ENCODE measurements at regions not wholly inside any gene's neighbourhood (a gene's known extent, or its start where the extent isn't known, plus 50 kb on each side); places are given as distances from the start of the nearest gene placed in this dataset.

- Mint-ChIP-seq H3K27ac (no peak overlapping the region), H3K4me3 (no peak overlapping the region), H3K27me3 (no peaks in the 10 kb centered on the region), H3K4me1 (ENCODE audit: low read depth) (peaks cover 5% of the 10 kb centered on the region), H3K36me3 (ENCODE audit: low read depth) (no peaks in the 10 kb centered on the region), H3K9me3 (no peaks in the 10 kb centered on the region)
These were observed 332.7 kb upstream of the SNX7 start for GRCh38 chr1:98328855-98329254.

GRCh38 chr1:98327220-98327861 lies 334.2 kb upstream of the SNX7 start:
- H3K27me3 Mint-ChIP-seq = no peaks in the 10 kb centered on the region
- H3K4me1 Mint-ChIP-seq (ENCODE audit: low read depth) = peaks cover 11% of the 10 kb centered on the region
- no peak overlapping the region for H3K27ac Mint-ChIP-seq
- no peaks in the 10 kb centered on the region for H3K9me3 Mint-ChIP-seq
- H3K4me3 Mint-ChIP-seq = no peak overlapping the region
- H3K36me3 Mint-ChIP-seq (ENCODE audit: low read depth) = no peaks in the 10 kb centered on the region

DNA sequence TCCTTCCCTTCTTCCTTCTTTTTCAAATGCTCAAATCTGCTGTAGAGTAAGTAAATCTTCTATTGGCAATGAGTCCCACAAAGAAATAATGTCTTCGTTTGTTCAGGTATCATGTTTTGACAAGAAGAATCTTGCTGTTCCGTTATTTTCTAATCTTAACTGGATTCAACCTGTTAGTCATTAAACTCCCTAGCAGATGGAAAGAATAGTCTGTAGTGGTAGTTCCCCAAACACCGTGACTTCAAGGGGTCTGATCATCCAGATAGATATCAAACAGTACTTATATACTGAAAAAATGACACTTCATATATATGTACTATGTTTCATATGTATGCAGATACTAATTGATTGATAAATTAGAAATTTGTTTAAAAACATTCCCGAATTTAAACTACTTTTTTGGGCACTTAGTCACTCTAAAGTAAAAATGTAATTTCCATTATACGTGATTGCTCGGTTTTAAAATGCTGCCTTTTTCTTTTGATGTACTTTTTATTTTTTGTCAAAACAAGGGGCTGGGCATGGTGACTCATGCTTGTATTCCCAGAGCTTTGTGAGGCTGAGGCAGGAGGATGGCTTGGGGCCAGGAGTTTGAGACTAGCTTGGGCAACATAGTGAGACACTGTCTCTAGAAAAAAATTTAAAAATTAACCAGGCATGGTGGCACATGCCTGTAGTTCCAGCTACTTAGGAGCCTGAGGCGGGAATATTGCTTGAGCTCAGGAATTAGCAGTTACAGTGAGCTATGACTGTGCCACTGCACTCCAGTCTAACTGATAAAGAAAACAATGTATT lies 335.7 kb upstream of the SNX7 start:
- no peaks in the 10 kb centered on the region for H3K9me3 Mint-ChIP-seq
- H3K4me3 Mint-ChIP-seq = no peak overlapping the region
- H3K27me3 Mint-ChIP-seq = no peaks in the 10 kb centered on the region
- peaks cover 11% of the 10 kb centered on the region for H3K4me1 Mint-ChIP-seq (ENCODE audit: low read depth)
- H3K27ac Mint-ChIP-seq = no peak overlapping the region
- H3K36me3 Mint-ChIP-seq (ENCODE audit: low read depth) = no peaks in the 10 kb centered on the region

GRCh38 chr1:98323906-98324358 lies 337.6 kb upstream of the SNX7 start:
- H3K4me3 Mint-ChIP-seq = peak overlapping the region; percentile 8
- H3K36me3 Mint-ChIP-seq (ENCODE audit: low read depth) = no peaks in the 10 kb centered on the region
- no peaks in the 10 kb centered on the region for H3K9me3 Mint-ChIP-seq
- H3K27ac Mint-ChIP-seq = no peak overlapping the region
- H3K27me3 Mint-ChIP-seq = no peaks in the 10 kb centered on the region
- peaks cover 11% of the 10 kb centered on the region for H3K4me1 Mint-ChIP-seq (ENCODE audit: low read depth)

GRCh38 chr1:98323388-98323787 lies 338.1 kb upstream of the SNX7 start:
- no peaks in the 10 kb centered on the region for H3K27me3 Mint-ChIP-seq
- peaks cover 11% of the 10 kb centered on the region for H3K4me1 Mint-ChIP-seq (ENCODE audit: low read depth)

DNA sequence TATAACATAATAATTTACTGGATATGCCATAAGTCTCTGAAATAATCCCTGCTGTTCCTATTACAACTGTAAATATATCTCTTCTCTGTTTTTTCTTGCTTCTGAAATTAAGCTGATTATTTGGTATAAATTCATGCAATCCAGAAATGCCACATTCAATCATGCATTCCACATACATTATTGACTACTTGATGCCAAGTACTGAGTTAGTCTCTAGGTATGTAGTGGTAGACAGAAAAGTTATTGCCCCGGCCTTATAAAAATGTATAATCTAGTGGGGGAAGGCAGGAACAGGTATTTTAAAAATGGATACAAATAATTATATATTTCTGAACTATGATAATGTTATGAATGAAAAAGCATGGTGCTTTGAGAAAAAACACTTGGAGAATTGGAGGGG lies 338.6 kb upstream of the SNX7 start:
- H3K27me3 Mint-ChIP-seq = no peaks in the 10 kb centered on the region
- no peaks in the 10 kb centered on the region for H3K9me3 Mint-ChIP-seq
- no peaks in the 10 kb centered on the region for H3K36me3 Mint-ChIP-seq (ENCODE audit: low read depth)
- no peak overlapping the region for H3K27ac Mint-ChIP-seq
- H3K4me1 Mint-ChIP-seq (ENCODE audit: low read depth) = peaks cover 11% of the 10 kb centered on the region
- H3K4me3 Mint-ChIP-seq = no peak overlapping the region

More at GRCh38 chr1:98323388-98323787, 338.1 kb upstream of the SNX7 start:
- Mint-ChIP-seq H3K27ac (no peak overlapping the region), H3K9me3 (no peaks in the 10 kb centered on the region), H3K4me3 (no peak overlapping the region), H3K36me3 (ENCODE audit: low read depth) (no peaks in the 10 kb centered on the region)

- Mint-ChIP-seq H3K9me3 (no peaks in the 10 kb centered on the region), H3K27me3 (no peaks in the 10 kb centered on the region), H3K36me3 (ENCODE audit: low read depth) (no peaks in the 10 kb centered on the region), H3K27ac (no peak overlapping the region), H3K4me3 (no peak overlapping the region), H3K4me1 (ENCODE audit: low read depth) (peaks cover 11% of the 10 kb centered on the region)
These were observed 339.4 kb upstream of the SNX7 start for GRCh38 chr1:98322086-98322485.

DNA sequence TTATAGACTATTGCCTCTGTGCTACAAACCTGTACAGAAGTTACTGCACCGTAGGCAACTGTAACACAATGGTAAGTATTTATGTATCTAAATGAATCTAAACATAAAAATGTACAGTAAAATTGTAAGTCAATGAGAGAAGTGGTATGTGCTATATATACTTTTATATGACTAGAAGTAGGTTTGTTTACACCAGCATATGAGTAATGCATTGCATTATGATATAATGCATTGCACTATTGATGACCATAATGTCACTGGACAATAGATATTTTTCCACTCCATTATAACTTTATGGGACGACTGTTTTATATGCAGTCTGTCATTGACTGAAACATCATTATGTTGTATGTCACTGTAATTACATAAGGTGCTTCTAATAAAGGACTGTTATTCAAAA lies 340.3 kb upstream of the SNX7 start:
- Mint-ChIP-seq H3K9me3 (no peaks in the 10 kb centered on the region), H3K36me3 (ENCODE audit: low read depth) (no peaks in the 10 kb centered on the region), H3K27me3 (no peaks in the 10 kb centered on the region), H3K27ac (no peak overlapping the region), H3K4me3 (no peak overlapping the region), H3K4me1 (ENCODE audit: low read depth) (peaks cover 11% of the 10 kb centered on the region)

GRCh38 chr1:98316286-98316905 lies 345.1 kb upstream of the SNX7 start:
- Mint-ChIP-seq H3K36me3 (ENCODE audit: low read depth) (no peaks in the 10 kb centered on the region), H3K9me3 (no peaks in the 10 kb centered on the region), H3K4me3 (no peak overlapping the region), H3K4me1 (ENCODE audit: low read depth) (no peaks in the 10 kb centered on the region), H3K27me3 (no peaks in the 10 kb centered on the region), H3K27ac (no peak overlapping the region)

GRCh38 chr1:98315309-98315708 lies 346.2 kb upstream of the SNX7 start:
- no peaks in the 10 kb centered on the region for H3K36me3 Mint-ChIP-seq (ENCODE audit: low read depth)
- no peaks in the 10 kb centered on the region for H3K9me3 Mint-ChIP-seq
- H3K4me1 Mint-ChIP-seq (ENCODE audit: low read depth) = no peaks in the 10 kb centered on the region

GRCh38 chr1:98314601-98315000 lies 346.9 kb upstream of the SNX7 start:
- Mint-ChIP-seq H3K27me3 (no peaks in the 10 kb centered on the region), H3K36me3 (ENCODE audit: low read depth) (no peaks in the 10 kb centered on the region), H3K9me3 (no peaks in the 10 kb centered on the region), H3K4me3 (no peak overlapping the region), H3K27ac (no peak overlapping the region), H3K4me1 (ENCODE audit: low read depth) (no peaks in the 10 kb centered on the region)

More at GRCh38 chr1:98315309-98315708, 346.2 kb upstream of the SNX7 start:
- no peak overlapping the region for H3K4me3 Mint-ChIP-seq
- no peaks in the 10 kb centered on the region for H3K27me3 Mint-ChIP-seq
- H3K27ac Mint-ChIP-seq = no peak overlapping the region

DNA sequence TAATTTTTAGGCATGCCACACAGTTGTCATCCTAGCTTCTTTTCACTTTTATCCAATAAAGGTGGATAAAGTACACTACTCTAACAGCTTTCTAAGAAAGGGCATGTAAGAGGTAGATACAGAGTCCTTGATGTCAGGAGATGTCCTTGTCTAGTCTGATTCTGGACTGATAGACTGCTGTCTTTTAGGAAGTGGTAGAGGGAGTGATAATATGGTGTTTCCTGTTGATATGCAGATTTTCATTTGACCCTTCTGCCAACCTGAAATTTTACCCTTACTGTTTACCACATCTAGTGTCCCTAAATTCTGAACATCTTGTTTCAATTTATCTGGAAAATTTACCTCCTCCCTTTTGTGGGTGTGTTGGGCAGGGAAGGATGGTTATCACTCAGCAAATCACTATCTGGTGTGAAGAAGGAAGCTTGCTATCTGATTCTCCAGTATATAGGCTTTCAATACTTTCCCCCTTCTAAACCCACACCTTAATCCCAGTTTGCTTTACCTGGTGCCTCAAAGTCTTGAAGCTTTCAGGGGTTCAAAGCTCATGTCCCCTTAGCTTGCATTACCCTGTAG lies 354.9 kb upstream of the SNX7 start:
- no peaks in the 10 kb centered on the region for H3K9me3 Mint-ChIP-seq
- H3K4me1 Mint-ChIP-seq (ENCODE audit: low read depth) = no peaks in the 10 kb centered on the region
- H3K27me3 Mint-ChIP-seq = no peaks in the 10 kb centered on the region
- H3K36me3 Mint-ChIP-seq (ENCODE audit: low read depth) = no peaks in the 10 kb centered on the region
- H3K4me3 Mint-ChIP-seq = no peak overlapping the region
- no peak overlapping the region for H3K27ac Mint-ChIP-seq

GRCh38 chr1:98305362-98305761 lies 356.2 kb upstream of the SNX7 start:
- H3K27me3 Mint-ChIP-seq = no peaks in the 10 kb centered on the region
- H3K27ac Mint-ChIP-seq = no peak overlapping the region
- H3K9me3 Mint-ChIP-seq = no peaks in the 10 kb centered on the region
- H3K4me3 Mint-ChIP-seq = no peak overlapping the region
- H3K36me3 Mint-ChIP-seq (ENCODE audit: low read depth) = no peaks in the 10 kb centered on the region
- no peaks in the 10 kb centered on the region for H3K4me1 Mint-ChIP-seq (ENCODE audit: low read depth)

DNA sequence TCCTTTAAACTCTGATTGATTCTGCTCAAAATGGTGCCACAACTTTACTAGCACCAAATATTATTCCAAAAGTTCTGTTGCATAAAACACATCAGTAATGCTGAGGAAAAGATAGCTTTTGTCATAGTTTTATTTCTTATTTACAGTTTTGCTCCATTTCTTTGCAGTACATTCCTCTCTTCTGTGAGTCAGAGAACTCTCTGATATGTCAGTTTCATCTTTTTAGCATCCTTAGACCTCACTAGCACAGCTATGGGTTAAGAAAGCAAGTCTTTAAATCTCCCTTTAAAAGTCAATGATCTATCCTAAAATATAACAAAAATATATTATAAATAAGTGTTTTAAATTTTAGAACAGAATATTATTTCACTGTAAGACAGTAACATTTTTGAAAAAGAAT lies 356.6 kb upstream of the SNX7 start:
- no peak overlapping the region for H3K4me3 Mint-ChIP-seq
- no peaks in the 10 kb centered on the region for H3K36me3 Mint-ChIP-seq (ENCODE audit: low read depth)
- no peaks in the 10 kb centered on the region for H3K4me1 Mint-ChIP-seq (ENCODE audit: low read depth)
- H3K9me3 Mint-ChIP-seq = no peaks in the 10 kb centered on the region
- no peaks in the 10 kb centered on the region for H3K27me3 Mint-ChIP-seq
- H3K27ac Mint-ChIP-seq = no peak overlapping the region

DNA sequence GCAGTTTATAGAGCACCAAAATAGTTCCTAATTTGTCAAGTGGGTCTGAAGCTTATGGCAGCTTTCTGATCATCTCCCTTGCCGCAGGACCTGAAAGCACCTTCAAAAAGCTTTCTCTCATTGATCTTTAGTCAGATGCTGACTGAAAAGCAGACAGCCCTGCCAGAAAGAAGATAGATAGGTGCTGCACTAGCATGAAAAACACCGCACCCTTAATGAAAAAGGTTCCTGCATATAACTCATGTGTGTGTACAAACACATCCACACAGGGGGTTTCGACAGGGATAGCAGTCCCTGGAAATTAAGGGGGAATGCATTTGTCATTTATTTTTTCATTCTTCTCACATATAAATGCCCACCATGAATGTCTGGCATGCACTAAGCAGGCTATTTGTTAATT lies 361.7 kb upstream of the SNX7 start:
- no peaks in the 10 kb centered on the region for H3K4me1 Mint-ChIP-seq (ENCODE audit: low read depth)
- H3K27me3 Mint-ChIP-seq = no peaks in the 10 kb centered on the region
- no peak overlapping the region for H3K4me3 Mint-ChIP-seq
- H3K27ac Mint-ChIP-seq = no peak overlapping the region
- no peaks in the 10 kb centered on the region for H3K9me3 Mint-ChIP-seq
- H3K36me3 Mint-ChIP-seq (ENCODE audit: low read depth) = no peaks in the 10 kb centered on the region
